Common myeloid progenitor, CD34-positive (primary cell): ENCODE measurements at regions not wholly inside any gene's neighbourhood (a gene's known extent, or its start where the extent isn't known, plus 50 kb on each side); places are given as distances from the start of the nearest gene placed in this dataset.
"Not testable (repeated sequence)": the region's sequence is repeated elsewhere in the genome, so short reads cannot be mapped to it uniquely, and the experiment has no call there.

Experiments
- CTCF ChIA-PET: fragments of 350-600 bp; sonication (Branson Sonifier 250); formaldehyde crosslinking; loops from one replicate; lab custom pipeline; 2021; ENCODE audit warnings: antibody characterized with exemption; lab: Charles Lee
- POLR2A ChIA-PET: fragments of 350-600 bp; sonication (Branson Sonifier 250); formaldehyde crosslinking; loops from one replicate; lab custom pipeline; 2021; ENCODE audit warnings: antibody characterized with exemption; lab: Charles Lee
- DNase-seq, 3 donors: peaks; one replicate each; pipeline versions ENCODE4 v3.0.0 to v3.0.0-alpha.2; 2013
- H3K27ac ChIP-seq, 2 experiments: 1 replicate in 1 of 2; 2 replicates in 1 of 2; pipeline ENCODE4 v1.7.0; 2013; ENCODE audit warnings: inconsistent platforms in 2 of 2, low read length in 2 of 2, mild to moderate bottlenecking in 2 of 2, low read depth in 1 of 2, moderate library complexity in 1 of 2; ENCODE audit not compliant: severe bottlenecking in 2 of 2, insufficient read depth in 1 of 2, poor library complexity in 1 of 2
- H3K27me3 ChIP-seq, 5 experiments: replicated peaks in 2 of 5; 1 replicate in 3 of 5; 2 replicates in 2 of 5; pipeline versions ENCODE4 v1.6.1 to v1.7.0; 2013; ENCODE audit warnings: low read length in 4 of 5, mild to moderate bottlenecking in 2 of 5, moderate library complexity in 2 of 5, inconsistent platforms in 1 of 5; ENCODE audit not compliant: insufficient read depth in 5 of 5, control insufficient read depth in 4 of 5
- H3K36me3 ChIP-seq, 4 experiments: 1 replicate in 2 of 4; 2 replicates in 2 of 4; pipeline versions ENCODE4 v1.6.1 to v1.7.0; 2013; ENCODE audit warnings: low read length in 3 of 4, control low read depth in 1 of 4, mild to moderate bottlenecking in 1 of 4; ENCODE audit not compliant: control insufficient read depth in 4 of 4, insufficient read depth in 4 of 4
- H3K4me1 ChIP-seq, 4 experiments: 1 replicate in 3 of 4; 2 replicates in 1 of 4; pipeline versions ENCODE4 v1.6.1 to v1.7.1; 2013; ENCODE audit warnings: low read length in 3 of 4, mild to moderate bottlenecking in 3 of 4, control low read depth in 1 of 4, inconsistent platforms in 1 of 4, moderate library complexity in 1 of 4; ENCODE audit not compliant: control insufficient read depth in 4 of 4, insufficient read depth in 4 of 4; ENCODE audit errors: control extremely low read depth in 1 of 4
- H3K4me3 ChIP-seq, 7 experiments: 1 replicate in 4 of 7; 2 replicates in 3 of 7; pipeline versions ENCODE4 v1.5.1 to v1.7.0; 2013; ENCODE audit warnings: mild to moderate bottlenecking in 7 of 7, low read length in 6 of 7, moderate library complexity in 6 of 7, inconsistent platforms in 2 of 7, low read depth in 2 of 7, control low read depth in 1 of 7; ENCODE audit not compliant: insufficient read depth in 4 of 7, control insufficient read depth in 1 of 7; ENCODE audit errors: extremely low read depth in 1 of 7
- H3K9me3 ChIP-seq, 5 experiments: 1 replicate in 4 of 5; 2 replicates in 1 of 5; pipeline versions ENCODE4 v1.6.1 to v1.7.1; 2013; ENCODE audit warnings: low read length in 4 of 5, mild to moderate bottlenecking in 2 of 5, inconsistent platforms in 1 of 5, low read depth in 1 of 5, moderate library complexity in 1 of 5; ENCODE audit not compliant: control insufficient read depth in 4 of 5, insufficient read depth in 2 of 5; ENCODE audit errors: control extremely low read depth in 1 of 5
- WGBS: methylation state at CpG from one replicate; pipeline ENCODE4 v1.1.5; 2013; ENCODE audit not compliant: insufficient coverage; 5-methylcytosine and 5-hydroxymethylcytosine counted together

- POLR2A ChIA-PET: no interaction called here
- WGBS: 88% methylated on average over 1 of the region's 8 CpGs
- CTCF ChIA-PET: no interaction called here
- Histone ChIP-seq H3K4me3 (no peak overlapping the region), H3K27me3 (peaks cover 0 to 21% (median 3%) of the 10 kb centered on the region in 5 experiments), H3K36me3 (no peaks in the 10 kb centered on the region), H3K27ac (no peak overlapping the region), H3K4me1 (no peaks in the 10 kb centered on the region), H3K9me3 (no peaks in the 10 kb centered on the region)
- DNase-seq: no peak
Measured at GRCh38 chr15:96160269-96160668, 170.2 kb upstream of the NR2F2 start.

- Histone ChIP-seq H3K27ac (no peak overlapping the region), H3K4me3 (no peak overlapping the region), H3K36me3 (no peaks in the 10 kb centered on the region), H3K9me3 (no peaks in the 10 kb centered on the region), H3K27me3 (peaks cover 0 to 21% (median 5%) of the 10 kb centered on the region in 5 experiments), H3K4me1 (no peaks in the 10 kb centered on the region)
- 50% methylated on average over 1 of the region's 1 CpG for WGBS
- no peak for DNase-seq
- POLR2A ChIA-PET: no interaction called here
- CTCF ChIA-PET: interaction anchor here (0.5 kb wide), 1 partner anchor 427 kb away, joined by 3 read pairs; no protein-coding TSS in a partner anchor
Measured at GRCh38 chr15:96160800-96161199, 169.7 kb upstream of the NR2F2 start.

- H3K36me3 ChIP-seq: no peaks in the 10 kb centered on the region
- ChIA-PET POLR2A (no interaction called here), CTCF (no interaction called here)
- H3K4me3 ChIP-seq: no peak overlapping the region
- H3K27ac ChIP-seq: no peak overlapping the region
- WGBS: 94% methylated on average over 2 of the region's 2 CpGs
- no peaks in the 10 kb centered on the region for H3K9me3 ChIP-seq
- no peak for DNase-seq
- peaks cover 0 to 32% (median 10%) of the 10 kb centered on the region in 5 experiments for H3K27me3 ChIP-seq
- no peaks in the 10 kb centered on the region for H3K4me1 ChIP-seq
Measured at GRCh38 chr15:96162322-96162721, 168.2 kb upstream of the NR2F2 start.

- WGBS: 52% methylated on average over 3 of the region's 4 CpGs
- ChIA-PET POLR2A (no interaction called here), CTCF (no interaction called here)
- no peak for DNase-seq
- Histone ChIP-seq H3K4me1 (no peaks in the 10 kb centered on the region), H3K27ac (no peak overlapping the region), H3K36me3 (no peaks in the 10 kb centered on the region), H3K9me3 (peaks cover 0 to 4% (median 0%) of the 10 kb centered on the region in 5 experiments), H3K27me3 (peaks cover 0 to 38% (median 9%) of the 10 kb centered on the region in 5 experiments), H3K4me3 (no peak overlapping the region)
Measured at GRCh38 chr15:96165081-96165480, 165.4 kb upstream of the NR2F2 start.

- 100% methylated on average over 1 of the region's 2 CpGs for WGBS
- no peak overlapping the region for H3K4me3 ChIP-seq
Measured at GRCh38 chr15:96165775-96166174, 164.7 kb upstream of the NR2F2 start.

GRCh38 chr15:96166223-96167200 lies 164.0 kb upstream of the NR2F2 start:
- peaks cover 0 to 39% (median 10%) of the 10 kb centered on the region in 5 experiments for H3K27me3 ChIP-seq
- DNase-seq: no peak
- H3K9me3 ChIP-seq: peaks cover 0 to 4% (median 0%) of the 10 kb centered on the region in 5 experiments
- no peak overlapping the region for H3K27ac ChIP-seq
- CTCF ChIA-PET: no interaction called here
- POLR2A ChIA-PET: no interaction called here
- no peaks in the 10 kb centered on the region for H3K4me1 ChIP-seq
- no peak overlapping the region for H3K4me3 ChIP-seq
- no peaks in the 10 kb centered on the region for H3K36me3 ChIP-seq
- 45% methylated on average over 6 of the region's 15 CpGs for WGBS

More at GRCh38 chr15:96165775-96166174, 164.7 kb upstream of the NR2F2 start:
- Histone ChIP-seq H3K36me3 (no peaks in the 10 kb centered on the region), H3K9me3 (peaks cover 0 to 4% (median 0%) of the 10 kb centered on the region in 5 experiments), H3K27ac (no peak overlapping the region), H3K4me1 (no peaks in the 10 kb centered on the region), H3K27me3 (peaks cover 0 to 34% (median 7%) of the 10 kb centered on the region in 5 experiments)
- CTCF ChIA-PET: no interaction called here
- POLR2A ChIA-PET: no interaction called here
- no peak for DNase-seq

- WGBS: no CpG with 5 or more reads among the region's 2 CpGs
- H3K4me3 ChIP-seq, H3K9me3 ChIP-seq, DNase-seq, H3K36me3 ChIP-seq, H3K27ac ChIP-seq, POLR2A ChIA-PET, CTCF ChIA-PET, H3K4me1 ChIP-seq: not testable (repeated sequence)
- H3K27me3 ChIP-seq: peaks cover 5 to 36% (median 10%) of the 10 kb centered on the region in 5 experiments
Measured at GRCh38 chr15:96170616-96170978, 159.9 kb upstream of the NR2F2 start.
